ENCODE measurements at regions not wholly inside any gene's neighbourhood (a gene's known extent, or its start where the extent isn't known, plus 50 kb on each side); places are given as distances from the start of the nearest gene placed in this dataset.
"Not testable (repeated sequence)": the region's sequence is repeated elsewhere in the genome, so short reads cannot be mapped to it uniquely, and the experiment has no call there.

DNA sequence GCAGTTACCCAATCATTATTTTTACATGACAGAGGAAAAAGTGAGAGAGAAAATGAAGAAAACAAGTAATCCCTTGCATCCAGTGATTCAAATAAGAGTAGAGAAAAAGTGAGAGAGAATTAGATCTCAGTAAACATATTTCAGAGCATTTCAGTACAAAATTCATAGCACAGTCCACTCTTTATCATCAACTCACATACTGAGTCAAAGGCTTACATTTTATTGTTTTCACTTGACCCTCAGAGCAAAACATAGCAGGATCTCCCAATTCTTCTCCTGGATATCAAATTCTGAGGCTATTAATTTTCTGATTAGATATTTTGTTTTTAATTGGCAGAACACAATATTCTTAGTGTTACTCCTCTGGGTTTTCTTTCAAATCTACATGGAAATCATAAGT, 1568.3 kb upstream of the PRR20A start:
- no peak for DNase-seq (ENCODE audit: low spot score)

DNA sequence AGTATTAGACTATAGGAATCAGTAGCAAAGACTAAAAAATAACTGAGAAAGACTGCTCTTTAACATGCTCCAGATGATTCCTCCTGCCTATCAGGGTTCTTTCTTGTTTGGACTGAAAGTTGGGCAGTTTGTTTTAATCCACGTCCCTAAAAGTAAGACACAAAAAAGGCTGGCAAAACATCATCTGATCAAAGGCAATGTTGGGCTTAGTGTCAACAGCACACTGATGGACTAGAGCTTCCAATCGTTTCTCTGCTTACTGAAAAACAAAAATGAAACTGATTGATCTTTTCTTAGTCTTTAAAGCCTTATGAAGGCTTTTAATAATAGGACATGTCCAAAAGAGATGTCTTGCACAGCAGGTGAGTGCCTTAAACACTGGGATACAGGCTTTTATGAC, 1567.9 kb upstream of the PRR20A start:
- no peak for DNase-seq (ENCODE audit: low spot score)

DNA sequence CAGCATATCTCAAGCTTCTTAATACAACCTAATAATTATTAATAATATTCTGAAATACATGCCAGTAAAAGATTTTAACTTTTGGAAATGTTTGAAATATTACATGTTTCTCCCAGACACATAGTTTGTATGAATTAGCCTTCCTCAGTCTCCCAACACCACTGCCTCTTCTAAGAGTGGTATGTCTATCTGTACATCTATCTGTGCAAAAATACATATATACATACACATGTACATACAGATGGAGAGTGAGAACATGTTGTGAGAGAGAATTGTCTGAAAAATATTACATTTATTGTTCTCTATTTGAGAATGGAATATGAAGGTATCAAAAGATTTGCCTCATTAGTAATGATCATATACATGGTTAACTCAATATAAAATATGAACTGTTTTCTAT, 1567.2 kb upstream of the PRR20A start:
- no peak for DNase-seq (ENCODE audit: low spot score)

DNA sequence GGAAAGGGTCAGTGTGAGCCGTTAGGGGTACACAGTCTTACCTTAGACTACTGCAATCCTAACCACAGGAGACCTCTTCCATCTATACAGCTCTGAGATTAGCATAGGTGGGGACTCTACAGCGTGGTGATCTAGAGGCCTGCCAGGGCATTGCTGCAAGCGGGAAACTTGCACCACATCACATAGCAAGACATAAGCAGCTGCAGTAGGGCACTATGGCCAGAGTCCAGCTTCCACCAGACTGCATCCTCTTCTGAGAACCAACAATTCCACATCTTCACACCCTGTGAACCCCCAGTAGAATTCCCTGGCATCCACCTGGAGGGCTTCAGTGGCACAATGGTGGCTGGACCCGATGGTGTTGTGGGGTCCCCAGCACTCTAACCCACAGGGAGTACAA, 1564.3 kb upstream of the PRR20A start:
- DNase-seq (ENCODE audit: low spot score), result no peak

DNA sequence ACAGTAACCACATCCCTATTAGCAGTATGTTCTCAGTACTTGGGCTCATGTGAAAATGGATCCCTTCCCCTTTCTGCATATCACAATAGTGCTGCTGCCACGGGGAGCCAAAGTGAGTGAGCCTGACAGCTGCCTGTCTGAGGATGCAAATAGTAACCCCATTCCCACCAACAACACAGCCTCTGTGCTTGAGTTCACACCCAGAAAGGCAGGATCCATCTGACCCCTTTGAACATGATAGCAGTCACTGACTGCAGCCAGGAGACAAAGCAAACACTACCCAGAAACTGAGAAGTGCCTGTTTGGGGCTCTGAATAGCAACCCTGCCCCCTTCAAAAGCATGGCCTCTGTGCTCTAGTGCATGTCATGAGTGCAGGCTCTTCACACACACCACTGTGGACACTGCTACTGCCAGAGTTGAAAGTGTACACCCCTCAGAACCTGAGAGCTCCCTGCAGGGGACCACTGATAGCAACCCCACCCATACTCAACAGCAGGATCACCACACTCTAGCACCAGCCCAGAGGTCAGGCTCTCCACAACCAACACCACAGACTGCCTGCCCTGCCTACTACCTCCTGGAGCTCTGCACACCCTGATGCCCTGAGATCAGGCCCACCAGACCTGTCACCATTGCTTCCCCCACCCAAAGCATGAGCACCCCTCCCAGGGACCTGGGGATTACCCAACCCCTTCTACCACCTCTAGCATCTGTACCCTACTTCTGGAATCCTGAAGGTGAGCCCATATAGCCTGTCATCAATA, 1563.5 kb upstream of the PRR20A start:
- DNase-seq (ENCODE audit: low spot score), result no peak

DNA sequence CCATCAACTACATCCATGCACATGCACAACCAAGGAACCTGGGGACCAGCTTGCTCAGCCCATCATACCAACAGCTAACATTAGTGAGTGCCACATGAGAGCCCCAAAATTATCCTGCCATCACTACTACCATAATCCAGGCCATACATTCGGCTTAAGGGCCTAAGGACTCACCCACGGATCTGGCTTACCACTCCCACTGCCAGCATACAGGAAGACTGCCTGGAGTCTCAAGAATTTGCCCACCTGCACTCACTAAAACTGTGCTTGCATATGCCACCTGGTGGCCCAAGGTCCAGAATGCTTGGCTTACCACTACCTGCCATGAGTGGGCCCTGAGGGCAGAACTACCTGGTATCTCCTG, 1562.9 kb upstream of the PRR20A start:
- no peak for DNase-seq (ENCODE audit: low spot score)

DNA sequence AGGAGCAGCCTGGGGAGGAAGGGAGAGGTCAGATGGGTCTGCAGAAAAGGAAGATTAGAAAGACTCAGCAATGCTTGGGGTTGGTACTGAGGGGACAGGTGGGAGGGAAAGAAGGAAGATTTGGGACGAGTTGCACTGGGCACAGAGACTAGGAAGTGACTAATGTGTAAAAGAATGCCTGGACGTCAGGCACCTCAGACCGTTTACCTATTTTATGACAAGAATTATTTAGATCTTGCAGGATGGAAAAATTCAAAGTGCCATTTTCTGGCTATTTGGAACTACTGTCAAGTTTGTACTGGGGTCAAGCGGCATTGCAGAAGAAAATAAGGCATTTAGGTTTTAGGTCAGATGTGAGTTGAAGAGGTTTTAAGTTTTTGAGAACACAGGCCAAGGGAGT, 1558.4 kb upstream of the PRR20A start:
- DNase-seq (ENCODE audit: low spot score), result not testable (repeated sequence)

DNA sequence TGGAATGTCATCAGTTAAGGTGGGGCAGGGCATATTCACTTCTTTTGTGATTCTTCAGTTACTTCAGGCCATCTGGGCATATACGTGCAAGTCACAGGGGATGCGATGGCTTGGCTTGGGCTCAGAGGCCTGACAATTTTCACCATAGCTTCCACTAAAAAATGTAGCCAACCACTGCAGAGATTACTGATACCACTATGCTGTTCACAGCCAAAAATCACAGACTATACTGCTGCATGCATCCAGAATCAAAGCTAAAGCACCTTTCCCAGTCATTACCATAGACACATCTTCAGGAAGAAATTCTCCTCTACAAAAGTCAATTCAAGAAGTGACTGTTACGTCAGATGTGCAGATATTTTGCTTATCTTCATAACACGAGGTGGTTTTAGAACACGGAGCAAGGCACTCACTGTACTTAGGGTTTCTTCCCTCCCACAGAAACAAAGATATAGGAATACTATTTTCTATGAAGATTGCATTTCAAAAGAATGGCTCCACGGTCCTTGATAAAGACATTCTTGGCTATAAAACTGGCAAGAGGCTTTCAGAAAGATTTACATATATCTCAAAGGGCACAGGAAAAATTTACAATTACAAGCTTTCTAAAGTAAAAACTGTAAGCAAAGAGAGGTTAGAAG, 1556.6 kb upstream of the PRR20A start:
- DNase-seq (ENCODE audit: low spot score), result no peak

DNA sequence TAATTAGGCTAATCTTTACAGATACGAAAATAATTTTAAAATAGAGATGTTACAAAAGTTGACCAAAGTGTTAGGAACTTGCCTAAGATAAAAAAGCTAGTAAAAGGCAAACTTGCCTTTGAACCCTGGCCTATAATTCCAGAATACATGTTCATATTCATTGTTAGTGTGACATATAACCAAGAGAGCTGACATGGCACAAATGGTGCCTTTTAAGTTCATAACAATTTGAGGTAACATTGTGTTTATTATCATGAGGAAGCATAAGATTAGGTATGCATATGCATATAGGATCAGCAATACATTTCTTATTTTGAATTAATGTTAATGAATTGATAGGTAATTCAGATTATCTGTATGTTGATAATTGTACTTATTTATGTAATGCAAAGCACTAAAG, 1537.9 kb upstream of the PRR20A start:
- no peak for DNase-seq (ENCODE audit: low spot score)

DNA sequence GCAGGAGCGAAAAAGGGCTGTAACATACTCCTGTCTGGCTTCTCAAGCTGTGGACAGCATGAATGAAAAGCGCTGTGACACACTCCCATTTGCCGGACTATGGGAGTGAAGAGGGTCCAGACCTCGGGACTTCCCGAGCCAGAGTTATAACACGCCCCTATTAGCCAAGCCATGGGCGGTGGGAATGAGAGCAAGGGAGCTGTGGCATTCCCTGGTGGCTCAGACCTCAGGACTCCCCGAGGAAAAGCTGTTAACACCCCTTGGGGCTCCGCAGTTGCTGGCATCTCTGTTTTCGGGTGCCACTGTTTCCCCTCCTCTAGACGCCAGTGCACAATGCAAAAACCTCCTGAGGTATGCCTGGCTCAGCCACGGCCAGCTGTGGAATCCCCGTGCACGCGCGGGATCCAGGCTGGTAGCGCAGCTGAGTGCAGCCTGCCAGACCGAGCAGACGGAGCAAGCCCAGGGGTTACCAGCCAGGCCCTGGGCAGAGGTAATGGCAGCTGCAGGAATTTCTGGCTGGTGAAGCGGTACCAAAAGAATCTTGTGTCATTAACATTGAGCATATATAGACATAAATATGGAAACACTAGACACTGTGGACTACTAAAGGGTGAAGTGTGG, 1534.6 kb upstream of the PRR20A start:
- DNase-seq (ENCODE audit: low spot score), result no peak

DNA sequence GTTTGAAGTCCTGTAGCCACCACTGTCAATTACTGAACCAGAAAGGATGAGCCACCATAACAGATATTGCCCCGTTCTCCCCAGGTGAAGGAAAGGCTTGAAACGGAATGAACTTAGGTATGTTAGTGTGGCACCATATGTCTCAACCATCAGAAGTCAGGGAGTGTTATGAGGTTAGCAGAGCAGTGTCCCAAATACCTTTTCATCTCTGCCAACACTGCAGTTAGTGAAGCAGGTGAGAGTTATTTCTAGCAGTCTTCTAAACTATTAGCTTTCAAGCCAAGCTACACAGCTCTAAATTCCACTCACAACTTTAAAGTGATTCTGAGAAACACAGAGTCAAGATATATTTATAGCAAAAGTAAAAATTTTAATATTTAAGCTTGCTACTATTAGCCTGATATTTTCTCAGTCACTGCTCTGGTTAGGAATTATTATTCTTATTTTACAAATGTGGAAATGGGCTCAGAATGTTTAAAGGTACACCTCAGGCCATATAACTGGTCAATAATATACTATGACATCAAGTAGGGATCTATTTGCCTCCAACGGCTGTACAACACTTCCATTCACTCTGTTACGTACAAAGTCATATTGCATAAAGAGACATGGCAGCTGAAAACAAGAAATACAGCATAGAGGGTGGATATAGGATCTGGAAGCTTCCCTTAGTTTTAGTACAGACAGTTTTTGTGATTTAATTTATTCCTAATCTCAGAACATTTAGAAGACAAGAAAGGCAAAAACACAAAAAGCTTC, 1527.1 kb upstream of the PRR20A start:
- no peak for DNase-seq (ENCODE audit: low spot score)

DNA sequence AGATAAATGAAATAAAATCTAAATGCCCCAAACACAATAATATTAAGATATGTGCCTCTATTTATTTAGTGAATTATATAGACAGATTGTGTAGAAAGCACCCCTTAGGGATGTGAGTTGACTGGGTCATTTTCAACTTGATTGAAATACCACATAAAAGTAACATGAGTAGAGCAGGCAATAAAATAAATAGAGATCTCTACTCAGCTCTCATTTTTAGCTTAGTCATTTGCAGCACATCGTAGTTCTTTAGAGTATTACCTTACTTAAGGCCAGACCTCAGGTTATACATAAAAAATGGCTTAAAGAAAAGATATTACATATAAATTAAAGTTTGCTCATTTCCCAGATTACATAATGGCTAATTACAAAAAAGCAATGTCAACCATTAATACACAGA, 1525.6 kb upstream of the PRR20A start:
- no peak for DNase-seq (ENCODE audit: low spot score)

DNA sequence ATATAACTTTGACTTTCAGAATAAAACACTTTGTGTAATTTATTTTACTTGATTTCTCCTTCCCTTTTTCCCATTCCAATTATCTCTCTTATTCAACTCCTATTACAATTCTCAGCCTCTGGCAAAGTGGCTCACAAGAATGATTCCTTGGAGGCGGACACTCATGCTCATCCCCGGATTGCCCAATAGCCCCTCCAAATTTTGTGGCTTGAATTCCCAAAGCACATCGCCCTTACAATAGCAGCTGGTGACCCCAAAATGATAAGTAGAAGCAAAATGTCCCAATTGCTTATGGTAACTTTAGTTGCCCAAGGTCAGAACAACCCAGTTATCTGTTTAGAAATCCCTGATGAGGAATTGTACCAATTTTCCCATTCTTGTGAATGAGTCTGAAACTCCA, 1523.5 kb upstream of the PRR20A start:
- DNase-seq (ENCODE audit: low spot score), result no peak

DNA sequence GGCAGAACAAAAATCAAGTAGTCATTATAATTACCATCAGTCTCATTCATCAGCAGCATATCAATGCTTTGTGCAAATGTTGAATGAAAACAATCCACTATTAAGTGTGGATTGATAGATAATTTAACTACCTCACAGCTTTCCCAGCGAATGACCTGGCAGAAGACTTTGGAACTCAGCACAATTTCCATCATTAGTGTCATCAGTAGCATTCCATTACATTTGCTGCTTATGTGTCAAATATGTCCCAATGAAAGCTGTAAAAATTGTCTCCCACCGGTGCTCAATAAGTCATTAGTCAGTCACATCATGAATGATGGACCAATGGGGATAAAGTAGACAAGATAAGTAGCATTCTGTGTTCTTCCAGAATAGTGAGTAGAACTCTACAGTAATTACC, 1513.5 kb upstream of the PRR20A start:
- no peak for DNase-seq (ENCODE audit: low spot score)

DNA sequence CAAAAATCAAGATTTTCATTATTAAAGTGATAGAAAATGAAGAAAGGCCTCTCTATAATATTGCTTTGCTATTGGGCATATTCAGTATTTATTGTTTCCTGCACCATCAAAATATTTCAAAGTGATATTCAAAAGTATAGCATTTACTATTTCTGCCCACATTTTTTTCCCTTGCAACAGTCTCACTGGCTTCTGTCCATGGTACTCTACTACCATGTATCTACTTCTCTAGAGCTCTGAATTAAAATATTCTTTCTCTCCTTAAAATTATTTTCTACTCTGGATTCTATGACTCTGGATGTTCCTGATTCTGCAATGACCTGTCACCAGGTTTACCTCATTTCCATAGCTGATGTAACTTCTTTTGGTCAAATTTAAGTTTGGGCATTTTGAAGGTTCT, 1508.3 kb upstream of the PRR20A start:
- no peak for DNase-seq (ENCODE audit: low spot score)

DNA sequence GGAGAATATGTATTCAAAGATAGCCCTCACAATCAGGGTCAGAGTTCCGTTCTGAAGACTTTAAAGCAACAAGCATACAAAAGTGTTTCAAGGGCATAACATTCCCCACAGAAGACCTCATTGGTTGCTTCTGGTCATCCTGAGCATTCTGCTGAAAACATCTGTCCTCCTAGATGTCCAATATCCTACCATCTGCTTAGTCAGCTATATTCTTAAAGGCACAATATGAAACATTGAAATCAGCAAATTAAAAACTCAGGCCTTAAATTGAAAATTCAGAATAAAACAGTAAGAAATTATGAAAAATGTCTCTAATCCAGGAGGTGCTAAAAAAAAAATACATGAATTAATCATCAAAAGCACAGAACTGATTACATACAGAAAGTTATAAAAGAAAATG, 1491.2 kb upstream of the PRR20A start:
- DNase-seq (ENCODE audit: low spot score), result no peak

DNA sequence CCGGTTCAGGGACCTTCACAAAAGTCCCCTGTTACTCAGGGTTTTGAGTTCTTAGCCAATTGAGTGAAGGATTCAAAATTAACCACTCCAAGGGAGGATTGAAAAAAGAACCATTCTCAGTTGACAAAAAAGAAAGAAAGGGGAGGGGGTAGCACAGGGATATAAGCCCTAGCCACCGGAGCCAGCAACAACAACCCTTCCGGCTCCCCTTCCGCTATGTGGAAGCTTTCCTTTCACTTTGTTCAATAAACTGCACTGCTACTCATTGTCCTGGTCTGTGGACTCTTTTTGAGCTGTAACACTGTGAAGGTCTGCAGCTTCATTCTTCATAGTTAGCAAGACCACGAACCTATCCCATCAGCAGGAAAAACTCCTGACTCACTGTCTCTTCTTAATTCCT, 1488.1 kb upstream of the PRR20A start:
- no peak for DNase-seq (ENCODE audit: low spot score)

DNA sequence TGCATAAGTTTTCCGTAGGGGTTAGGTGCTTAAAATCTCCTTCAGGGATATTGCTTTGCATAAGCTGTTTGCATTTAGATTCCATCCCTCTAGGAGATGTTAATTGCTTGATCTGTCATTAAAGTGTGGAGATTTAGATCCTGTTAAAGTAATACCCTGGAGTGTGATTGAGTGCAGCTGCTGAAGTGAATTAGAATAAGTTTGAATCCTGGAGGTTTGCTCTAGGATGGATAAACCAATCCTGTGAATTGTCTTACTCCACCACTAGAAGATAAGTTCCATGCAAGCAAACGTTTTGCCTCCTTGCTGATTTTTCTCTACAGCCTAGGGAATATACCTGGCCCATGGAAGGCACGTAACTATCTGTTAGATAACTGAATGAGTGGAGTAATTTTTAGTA, 1487.2 kb upstream of the PRR20A start:
- no peak for DNase-seq (ENCODE audit: low spot score)

DNA sequence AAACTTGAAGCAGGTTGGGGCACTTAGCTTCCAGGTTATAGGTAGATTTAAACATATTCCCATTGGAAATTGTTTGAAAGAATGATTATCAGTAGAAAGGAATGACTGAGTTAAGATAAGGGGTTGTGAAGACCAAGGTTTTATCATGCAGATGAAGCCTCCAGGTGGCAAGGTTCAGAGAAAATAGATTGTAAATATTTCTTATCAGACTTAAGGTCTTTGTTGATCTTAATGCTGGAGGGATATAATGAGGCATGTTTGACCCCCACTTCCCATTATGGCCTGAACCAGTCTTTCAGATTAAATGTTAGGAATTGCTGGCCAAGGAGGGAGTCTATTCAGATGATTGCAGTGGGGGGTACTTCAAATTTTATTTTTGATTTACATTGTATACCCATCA, 1486.5 kb upstream of the PRR20A start:
- no peak for DNase-seq (ENCODE audit: low spot score)

DNA sequence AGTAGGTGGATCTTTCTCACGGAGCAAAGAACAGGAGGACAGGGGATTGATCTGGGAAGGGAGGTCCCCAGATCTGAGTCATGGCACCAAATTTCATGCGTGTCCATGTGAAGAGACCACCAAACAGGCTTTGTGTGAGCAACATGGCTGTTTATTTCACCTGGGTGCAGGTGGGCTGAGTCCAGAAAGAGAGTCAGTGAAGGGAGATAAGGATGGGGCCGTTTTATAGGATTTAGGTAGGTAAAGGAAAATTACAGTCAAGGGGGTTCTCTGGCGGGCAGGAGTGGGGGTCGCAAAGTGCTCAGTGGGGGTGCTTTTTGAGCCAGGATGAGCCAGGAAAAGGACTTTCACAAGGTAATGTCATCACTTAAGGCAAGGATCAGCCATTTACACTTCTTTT, 1480.5 kb upstream of the PRR20A start:
- DNase-seq (ENCODE audit: low spot score), result not testable (repeated sequence)

DNA sequence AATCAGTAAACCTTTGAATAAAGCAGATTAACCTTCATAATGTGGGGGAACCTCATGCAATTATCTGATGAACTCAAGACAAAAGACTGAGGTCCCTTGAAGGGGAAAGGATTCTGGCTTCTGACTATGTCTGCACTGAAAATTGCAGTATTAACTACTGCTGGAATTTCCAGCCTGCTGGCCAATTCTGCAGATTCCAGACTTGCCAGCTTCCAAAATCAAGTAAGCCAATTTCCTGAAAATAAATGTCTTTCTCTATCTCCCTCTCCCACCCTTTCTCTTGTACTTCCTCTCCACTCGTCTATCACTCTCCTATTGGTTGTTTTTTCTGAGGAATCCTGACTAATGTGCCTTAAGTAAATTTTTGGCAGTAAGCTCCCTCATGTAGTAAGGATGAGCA, 1479.9 kb upstream of the PRR20A start:
- no peak for DNase-seq (ENCODE audit: low spot score)

DNA sequence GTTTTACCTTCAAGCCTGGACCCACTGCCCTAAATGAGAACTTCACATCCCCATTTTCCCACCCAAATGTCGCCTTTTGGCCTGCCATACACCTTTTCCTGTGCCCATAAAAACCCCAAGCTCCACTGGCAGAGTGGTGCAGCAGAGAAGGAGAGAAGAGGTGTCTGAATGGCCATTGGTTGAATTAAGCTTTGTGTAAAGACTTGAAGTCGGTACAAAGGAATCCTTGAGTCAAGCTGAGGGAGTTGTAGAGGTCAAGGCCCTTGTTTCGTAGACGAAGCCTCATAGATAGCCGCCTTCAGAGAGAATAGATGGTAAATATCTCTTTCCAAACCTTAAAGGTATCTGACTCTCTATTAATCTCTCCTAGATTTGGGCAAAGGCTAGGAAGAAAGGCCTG, 1479.2 kb upstream of the PRR20A start:
- no peak for DNase-seq (ENCODE audit: low spot score)

DNA sequence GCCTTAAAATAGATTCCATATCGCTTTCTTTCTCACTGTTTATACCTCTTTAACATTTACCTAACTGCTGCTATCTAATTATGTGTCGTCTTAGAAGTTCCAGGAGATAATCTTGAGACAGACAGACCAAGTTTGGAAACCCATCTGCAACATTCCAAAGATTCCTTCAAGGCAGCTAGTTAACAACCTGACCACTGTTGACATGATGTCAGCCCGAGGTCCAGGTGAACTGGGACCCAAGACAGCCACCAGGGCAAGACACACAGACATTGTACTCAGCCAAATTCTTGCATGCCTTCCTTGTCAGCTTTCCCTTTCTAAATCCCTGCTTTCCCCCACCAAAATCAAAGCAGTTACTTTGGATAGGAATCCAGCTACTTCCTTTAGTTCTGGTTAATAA, 1476.5 kb upstream of the PRR20A start:
- no peak for DNase-seq (ENCODE audit: low spot score)
